H1 (cell line): ENCODE measurements at regions not wholly inside any gene's neighbourhood (a gene's known extent, or its start where the extent isn't known, plus 50 kb on each side); places are given as distances from the start of the nearest gene placed in this dataset.

Experiments
- CTCF ChIA-PET: fragments of 300-600 bp; sonication (Branson Sonifier 250); formaldehyde crosslinking; loops from one replicate; lab custom pipeline; 2021; ENCODE audit not compliant: partially characterized antibody; lab: Charles Lee
- POLR2A ChIA-PET: fragments of 300-600 bp; sonication (Branson Sonifier 250); formaldehyde crosslinking; loops from one replicate; lab custom pipeline; 2021; ENCODE audit warnings: inconsistent platforms; ENCODE audit not compliant: partially characterized antibody; lab: Charles Lee
- DNase-seq, 2 experiments: peaks; one replicate each; pipeline versions ENCODE4 v3.0.0 to v3.0.0-alpha.2; 2010 to 2022; ENCODE audit warnings: low spot score in 2 of 2, low read depth in 1 of 2, mixed read lengths in 1 of 2
- FAIRE-seq: peaks from 2 replicates; lab custom pipeline; 2011; peaks lifted over from hg19 to GRCh38; lab: Jason Lieb, UNC
- H2AFZ ChIP-seq: 2 replicates; pipeline ENCODE4 v1.8.1; 2012; ENCODE audit warnings: low read length, inconsistent platforms
- H2AK5ac ChIP-seq: 2 replicates; pipeline ENCODE4 v1.6.1; 2013; ENCODE audit warnings: low read depth, low read length
- H2BK120ac ChIP-seq: replicated peaks from 2 replicates; pipeline ENCODE3; 2013; ENCODE audit warnings: low read depth, low read length, inconsistent platforms
- H2BK12ac ChIP-seq: 2 replicates; pipeline ENCODE4 v1.6.1; 2013; ENCODE audit warnings: low read depth, low read length
- H2BK15ac ChIP-seq: 2 replicates; pipeline ENCODE4 v1.6.1; 2013; ENCODE audit warnings: low read length
- H2BK20ac ChIP-seq: 2 replicates; pipeline ENCODE4 v1.6.1; 2013; ENCODE audit warnings: low read length
- H2BK5ac ChIP-seq: 2 replicates; pipeline ENCODE4 v1.6.1; 2013; ENCODE audit warnings: low read depth, low read length
- H3K14ac ChIP-seq: 2 replicates; pipeline ENCODE4 v1.6.1; 2013; ENCODE audit warnings: inconsistent platforms; ENCODE audit not compliant: insufficient read length
- H3K18ac ChIP-seq: 2 replicates; pipeline ENCODE4 v1.6.1; 2013; ENCODE audit warnings: low read length; ENCODE audit errors: extremely low read depth
- H3K23ac ChIP-seq: 2 replicates; pipeline ENCODE4 v1.6.1; 2013; ENCODE audit warnings: inconsistent platforms; ENCODE audit not compliant: insufficient read length
- H3K23me2 ChIP-seq: 2 replicates; pipeline ENCODE4 v1.6.1; 2013; ENCODE audit warnings: low read depth, low read length
- H3K27ac ChIP-seq: 2 replicates; pipeline ENCODE4 v1.6.1; 2011; ENCODE audit warnings: low read depth, low read length, inconsistent platforms
- H3K27me3 ChIP-seq, 4 experiments: replicated peaks in 1 of 4; 1 replicate in 1 of 4; 2 replicates in 3 of 4; pipeline versions ENCODE4 v1.6.1 to v1.8.1; 2011 to 2013; ENCODE audit warnings: low read length in 3 of 4, mild to moderate bottlenecking in 3 of 4, inconsistent platforms in 2 of 4, mixed read lengths in 2 of 4, moderate library complexity in 1 of 4; ENCODE audit not compliant: control insufficient read depth in 3 of 4, insufficient read depth in 3 of 4; ENCODE audit errors: extremely low read depth in 1 of 4
- H3K36me3 ChIP-seq, 4 experiments: 2 replicates each; pipeline versions ENCODE4 v1.6.1 to v1.8.1; 2011 to 2013; ENCODE audit warnings: mild to moderate bottlenecking in 4 of 4, low read length in 3 of 4, moderate library complexity in 2 of 4, control low read depth in 1 of 4, inconsistent platforms in 1 of 4; ENCODE audit not compliant: insufficient read depth in 4 of 4, control insufficient read depth in 2 of 4
- H3K4ac ChIP-seq: replicated peaks from 2 replicates; pipeline ENCODE3; 2013; ENCODE audit warnings: low read length, low read depth, mixed read lengths, inconsistent platforms; ENCODE audit not compliant: insufficient read length
- H3K4me1 ChIP-seq, 4 experiments: replicated peaks in 1 of 4; 1 replicate in 1 of 4; 2 replicates in 3 of 4; pipeline versions ENCODE4 v1.6.1 to v1.8.1; 2011 to 2013; ENCODE audit warnings: low read length in 3 of 4, inconsistent platforms in 2 of 4, mixed read lengths in 1 of 4; ENCODE audit not compliant: insufficient read depth in 4 of 4, control insufficient read depth in 3 of 4
- H3K4me2 ChIP-seq, 2 experiments: 2 replicates each; pipeline versions ENCODE4 v1.6.1 to v1.8.1; 2011 to 2013; ENCODE audit warnings: low read depth in 2 of 2, low read length in 2 of 2, control low read depth in 1 of 2, inconsistent platforms in 1 of 2, mild to moderate bottlenecking in 1 of 2; ENCODE audit not compliant: insufficient read depth in 1 of 2
- H3K4me3 ChIP-seq, 4 experiments: fragments of 200-600, 300-600 bp in 1 of 4; sonication (generic), shearing (Covaris generic), sonication (Bioruptor Twin) in 1 of 4; 2 replicates each; pipeline versions ENCODE4 v1.5.1 to v1.8.1; 2011 to 2016; ENCODE audit warnings: low read length in 4 of 4, low read depth in 3 of 4, control low read depth in 2 of 4, inconsistent platforms in 2 of 4, mild to moderate bottlenecking in 2 of 4, mixed read lengths in 1 of 4, moderate library complexity in 1 of 4; ENCODE audit not compliant: insufficient read depth in 2 of 4; ENCODE audit errors: extremely low read depth in 1 of 4
- H3K56ac ChIP-seq: replicated peaks from 2 replicates; pipeline ENCODE3; 2013; ENCODE audit warnings: low read depth, mild to moderate bottlenecking, mixed read lengths, low read length, inconsistent platforms; ENCODE audit not compliant: insufficient read length
- H3K79me1 ChIP-seq: 2 replicates; pipeline ENCODE4 v1.6.1; 2013; ENCODE audit warnings: low read depth, low read length, control low read depth
- H3K79me2 ChIP-seq, 2 experiments: 2 replicates each; pipeline versions ENCODE4 v1.6.1 to v1.8.1; 2012 to 2013; ENCODE audit warnings: low read length in 2 of 2, mild to moderate bottlenecking in 2 of 2, inconsistent platforms in 1 of 2; ENCODE audit not compliant: insufficient read depth in 2 of 2, control insufficient read depth in 1 of 2
- H3K9ac ChIP-seq, 4 experiments: replicated peaks in 1 of 4; 1 replicate in 1 of 4; 2 replicates in 3 of 4; pipeline versions ENCODE4 v1.6.1 to v1.8.1; 2011 to 2013; ENCODE audit warnings: low read depth in 3 of 4, low read length in 3 of 4, control low read depth in 2 of 4, mild to moderate bottlenecking in 2 of 4, moderate library complexity in 2 of 4, inconsistent platforms in 1 of 4; ENCODE audit errors: extremely low read depth in 1 of 4
- H3K9me3 ChIP-seq, 2 experiments: 2 replicates each; pipeline versions ENCODE4 v1.6.1 to v1.8.1; 2012 to 2013; ENCODE audit warnings: mild to moderate bottlenecking in 2 of 2, moderate library complexity in 2 of 2, control low read depth in 1 of 2, inconsistent platforms in 1 of 2, low read depth in 1 of 2, low read length in 1 of 2, mixed read lengths in 1 of 2; ENCODE audit not compliant: insufficient read depth in 2 of 2
- H4K20me1 ChIP-seq, 2 experiments: replicated peaks in 1 of 2; 2 replicates each; pipeline versions ENCODE3 to v1.8.1; 2011 to 2013; ENCODE audit warnings: inconsistent platforms in 2 of 2, low read length in 2 of 2, mild to moderate bottlenecking in 1 of 2; ENCODE audit not compliant: insufficient read depth in 2 of 2, control insufficient read depth in 1 of 2
- H4K5ac ChIP-seq: 2 replicates; pipeline ENCODE4 v1.6.1; 2013; ENCODE audit warnings: low read length, low read depth, mixed read lengths, inconsistent platforms; ENCODE audit not compliant: insufficient read length
- H4K8ac ChIP-seq: 2 replicates; pipeline ENCODE4 v1.8.0; 2013; ENCODE audit warnings: mild to moderate bottlenecking, moderate library complexity, low read length, inconsistent platforms; ENCODE audit not compliant: insufficient read depth; ENCODE audit errors: extremely low read depth
- H4K91ac ChIP-seq: replicated peaks from 2 replicates; pipeline ENCODE3; 2013; ENCODE audit warnings: low read length, mixed read lengths, inconsistent platforms; ENCODE audit not compliant: insufficient read length
- CBX5 ChIP-seq: fragments of 300-800, 300-1000 bp; sonication (generic); IDR thresholded peaks from 2 replicates; pipeline ENCODE4 v1.7.1; 2016; ENCODE audit warnings: antibody characterized with exemption, low read length, low read depth
- EZH2 ChIP-seq: fragments of 200-600 bp; sonication (generic); IDR thresholded peaks from 2 replicates; pipeline ENCODE4 v1.7.1; 2012; ENCODE audit warnings: low read depth, mild to moderate bottlenecking, moderate library complexity, low read length, inconsistent platforms; ENCODE audit not compliant: severe bottlenecking
- HDAC2 ChIP-seq, 2 experiments: fragments of 300-600 bp in 1 of 2; sonication (generic) in 1 of 2; IDR thresholded peaks; 2 replicates each; pipeline ENCODE4 v1.6.1; 2011 to 2012; ENCODE audit warnings: low read depth in 2 of 2, low read length in 2 of 2, mild to moderate bottlenecking in 2 of 2, moderate library complexity in 2 of 2, borderline replicate concordance in 1 of 2, inconsistent platforms in 1 of 2
- JUND ChIP-seq: IDR thresholded peaks from 2 replicates; pipeline ENCODE4 v1.6.1; 2011; ENCODE audit warnings: mild to moderate bottlenecking, improper control_type of control experiment, low read length
- PHF8 ChIP-seq: fragments of 200-600 bp; sonication (generic); conservative IDR thresholded peaks from 2 replicates; pipeline ENCODE4 v1.7.1; 2012; ENCODE audit warnings: low read depth, mild to moderate bottlenecking, inconsistent platforms, low read length, moderate library complexity
- POU5F1 ChIP-seq: IDR thresholded peaks from 2 replicates; pipeline ENCODE4 v1.6.1; 2011; ENCODE audit warnings: low read depth, mild to moderate bottlenecking, low read length, moderate library complexity
- RNF2 ChIP-seq: fragments of 200-900, 300-1000 bp; sonication (generic); IDR thresholded peaks from 2 replicates; pipeline ENCODE4 v1.7.1; 2016; ENCODE audit warnings: borderline replicate concordance, low read depth, mild to moderate bottlenecking, antibody characterized with exemption, low read length; ENCODE audit not compliant: poor library complexity, severe bottlenecking; ENCODE audit errors: missing control alignments
- SAP30 ChIP-seq: fragments of 300-600 bp; sonication (generic); IDR thresholded peaks from 2 replicates; pipeline ENCODE4 v1.7.1; 2012; ENCODE audit warnings: low read length, moderate library complexity, mild to moderate bottlenecking, inconsistent platforms; ENCODE audit not compliant: insufficient read depth, insufficient replicate concordance
- SIRT6 ChIP-seq: IDR thresholded peaks from one replicate; pipeline ENCODE4 v1.7.1; 2012; ENCODE audit warnings: low read length, inconsistent platforms
- SP2 ChIP-seq: IDR thresholded peaks from 2 replicates; pipeline ENCODE4 v1.6.1; 2012; ENCODE audit warnings: mild to moderate bottlenecking, low read length, inconsistent platforms
- TBP ChIP-seq: IDR thresholded peaks from 2 replicates; pipeline ENCODE4 v1.6.1; 2011; ENCODE audit warnings: low read depth, low read length, improper control_type of control experiment
- WGBS, 2 experiments: shearing (Covaris generic) in 1 of 2; methylation state at CpG; one replicate each; pipeline versions ENCODE4 v1.1.6 to v1.1.7; 2013 to 2015; ENCODE audit warnings: low lambda C conversion rate in 2 of 2, mixed read lengths in 2 of 2, inconsistent platforms in 1 of 2, low coverage in 1 of 2, missing lambda C conversion rate in 1 of 2; ENCODE audit not compliant: insufficient replicate concordance in 2 of 2, insufficient coverage in 1 of 2, insufficient read length in 1 of 2; ENCODE audit errors: extremely low coverage in 1 of 2, missing lambda C conversion rate in 1 of 2; 5-methylcytosine and 5-hydroxymethylcytosine counted together
- TF ChIP-seq, protein P1 (sequence below): IDR thresholded peaks from 2 replicates; pipeline ENCODE4 v1.6.1; 2011; ENCODE audit warnings: low read length, improper control_type of control experiment

- H3K27ac ChIP-seq, result no peak overlapping the region
- TF ChIP-seq SAP30, result no peak
- no peak for TF ChIP-seq EZH2
- TF ChIP-seq TBP, result no peak
- no peak for TF ChIP-seq PHF8
- no peak for TF ChIP-seq SIRT6
- TF ChIP-seq JUND, result no peak
- no peak for TF ChIP-seq RNF2
- TF ChIP-seq CBX5, result no peak
- TF ChIP-seq, protein P1, sequence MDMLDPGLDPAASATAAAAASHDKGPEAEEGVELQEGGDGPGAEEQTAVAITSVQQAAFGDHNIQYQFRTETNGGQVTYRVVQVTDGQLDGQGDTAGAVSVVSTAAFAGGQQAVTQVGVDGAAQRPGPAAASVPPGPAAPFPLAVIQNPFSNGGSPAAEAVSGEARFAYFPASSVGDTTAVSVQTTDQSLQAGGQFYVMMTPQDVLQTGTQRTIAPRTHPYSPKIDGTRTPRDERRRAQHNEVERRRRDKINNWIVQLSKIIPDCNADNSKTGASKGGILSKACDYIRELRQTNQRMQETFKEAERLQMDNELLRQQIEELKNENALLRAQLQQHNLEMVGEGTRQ, result no peak
- TF ChIP-seq HDAC2 (IDR thresholded peaks at IDR 0.05; ENCODE audit: borderline replicate concordance in 1 of 2, low read depth in 2 of 2, low read length in 2 of 2), result no peak
- no peak for TF ChIP-seq POU5F1
- TF ChIP-seq SP2, result no peak
Observed at GRCh38 chr1:229158341-229158921, 112.5 kb upstream of the RAB4A start.

More at GRCh38 chr1:229158341-229158921, 112.5 kb upstream of the RAB4A start:
- POLR2A ChIA-PET, result no interaction called here
- no peak overlapping the region for H3K4ac ChIP-seq
- H3K23ac ChIP-seq, result no peak overlapping the region
- H3K9me3 ChIP-seq, result no peaks in the 10 kb centered on the region
- WGBS, 2 experiments, result 82% methylated on average over 11 of the region's 11 CpGs; no CpG with 5 or more reads in 1 of the 2 experiments
- no peaks in the 10 kb centered on the region for H4K20me1 ChIP-seq
- H4K91ac ChIP-seq, result no peak overlapping the region
- H2BK120ac ChIP-seq, result no peak overlapping the region
- no peaks in the 10 kb centered on the region for H3K36me3 ChIP-seq
- no peak overlapping the region for H3K4me2 ChIP-seq
- H3K4me3 ChIP-seq, result no peak overlapping the region
- no peak overlapping the region for H4K8ac ChIP-seq
- no peaks in the 10 kb centered on the region for H3K79me2 ChIP-seq
- no peak overlapping the region for H2AK5ac ChIP-seq
- H3K23me2 ChIP-seq, result no peaks in the 10 kb centered on the region
- peaks cover 0 to 3% (median 0%) of the 10 kb centered on the region in 4 experiments; a peak in 3 of 7 replicates for H3K4me1 ChIP-seq
- DNase-seq (no peak), FAIRE-seq (no peak)
- no peak overlapping the region; a peak in 1 of 7 replicates for H3K9ac ChIP-seq
- H3K79me1 ChIP-seq, result no peaks in the 10 kb centered on the region
- no peaks in the 10 kb centered on the region; a peak in 1 of 7 replicates for H3K27me3 ChIP-seq
- H4K5ac ChIP-seq, result no peak overlapping the region
- no peak overlapping the region for H2BK20ac ChIP-seq
- H3K14ac ChIP-seq, result no peak overlapping the region
- peak overlapping the region; percentile 32; the same call in 1 of the 2 replicates for H2BK12ac ChIP-seq
- peak overlapping the region; percentile 52 for H3K18ac ChIP-seq
- no peak overlapping the region for H2BK5ac ChIP-seq
- H3K56ac ChIP-seq, result no peak overlapping the region
- H2AFZ ChIP-seq, result peak overlapping the region; percentile 74
- CTCF ChIA-PET, result interaction anchor here (0.6 to 2.0 kb wide), 2 partner anchors 69 to 354 kb away, joined by 3 to 9 read pairs; no protein-coding TSS in a partner anchor
- H2BK15ac ChIP-seq, result 0 out of 2 replicates have a peak overlapping the region, but pooled peaks have one; percentile 63
